NB4 (cell line): ENCODE measurements at regions not wholly inside any gene's neighbourhood (a gene's known extent, or its start where the extent isn't known, plus 50 kb on each side); places are given as distances from the start of the nearest gene placed in this dataset.

ENCODE experiments used
- MYC ChIP-seq: IDR thresholded peaks from 2 replicates; pipeline ENCODE4 v1.6.1; 2011; ENCODE audit warnings: low read depth, low read length
- POLR2A ChIP-seq: IDR thresholded peaks from 2 replicates; pipeline ENCODE4 v1.6.1; 2011; ENCODE audit warnings: mild to moderate bottlenecking; ENCODE audit not compliant: insufficient read length; ENCODE audit errors: extremely low read depth
- TF ChIP-seq, protein P1 (sequence below): IDR thresholded peaks from one replicate; pipeline ENCODE4 v1.5.1; 2012; ENCODE audit warnings: low read depth, low read length
- TF ChIP-seq, protein P2 (sequence below): IDR thresholded peaks from 2 replicates; pipeline ENCODE4 v1.6.1; 2011; ENCODE audit warnings: low read depth, low read length

DNA sequence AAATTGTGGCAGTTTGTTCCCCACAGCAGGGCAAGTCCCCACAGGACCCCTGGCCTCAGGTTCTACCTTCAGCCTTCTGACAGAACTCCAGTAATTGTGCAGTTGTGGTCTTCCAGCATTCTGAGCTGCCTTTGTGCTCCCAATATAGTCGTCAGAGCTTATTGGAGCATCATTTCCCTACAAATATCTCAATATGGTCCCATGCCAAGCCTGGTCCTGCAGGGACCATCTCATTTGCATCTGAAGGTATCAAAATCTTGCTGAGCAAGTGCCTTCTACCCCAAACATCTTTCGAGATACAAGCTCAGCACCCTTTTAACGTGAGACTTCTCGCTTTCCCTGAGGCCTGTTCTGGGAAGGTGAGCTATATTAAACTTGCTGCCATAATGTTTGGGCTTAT lies 333.9 kb upstream of the CDH11 start:
- TF ChIP-seq, protein P1, sequence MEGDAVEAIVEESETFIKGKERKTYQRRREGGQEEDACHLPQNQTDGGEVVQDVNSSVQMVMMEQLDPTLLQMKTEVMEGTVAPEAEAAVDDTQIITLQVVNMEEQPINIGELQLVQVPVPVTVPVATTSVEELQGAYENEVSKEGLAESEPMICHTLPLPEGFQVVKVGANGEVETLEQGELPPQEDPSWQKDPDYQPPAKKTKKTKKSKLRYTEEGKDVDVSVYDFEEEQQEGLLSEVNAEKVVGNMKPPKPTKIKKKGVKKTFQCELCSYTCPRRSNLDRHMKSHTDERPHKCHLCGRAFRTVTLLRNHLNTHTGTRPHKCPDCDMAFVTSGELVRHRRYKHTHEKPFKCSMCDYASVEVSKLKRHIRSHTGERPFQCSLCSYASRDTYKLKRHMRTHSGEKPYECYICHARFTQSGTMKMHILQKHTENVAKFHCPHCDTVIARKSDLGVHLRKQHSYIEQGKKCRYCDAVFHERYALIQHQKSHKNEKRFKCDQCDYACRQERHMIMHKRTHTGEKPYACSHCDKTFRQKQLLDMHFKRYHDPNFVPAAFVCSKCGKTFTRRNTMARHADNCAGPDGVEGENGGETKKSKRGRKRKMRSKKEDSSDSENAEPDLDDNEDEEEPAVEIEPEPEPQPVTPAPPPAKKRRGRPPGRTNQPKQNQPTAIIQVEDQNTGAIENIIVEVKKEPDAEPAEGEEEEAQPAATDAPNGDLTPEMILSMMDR: no peak
- TF ChIP-seq POLR2A (no peak), MYC (no peak)
- TF ChIP-seq, protein P2, sequence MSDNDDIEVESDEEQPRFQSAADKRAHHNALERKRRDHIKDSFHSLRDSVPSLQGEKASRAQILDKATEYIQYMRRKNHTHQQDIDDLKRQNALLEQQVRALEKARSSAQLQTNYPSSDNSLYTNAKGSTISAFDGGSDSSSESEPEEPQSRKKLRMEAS: no peak
